K562 (cell line): ENCODE measurements at regions not wholly inside any gene's neighbourhood (a gene's known extent, or its start where the extent isn't known, plus 50 kb on each side); places are given as distances from the start of the nearest gene placed in this dataset.
A peak's percentile ranks its signal among the peaks of the same experiment; 100 is the strongest.

ENCODE experiments used
- BHLHE40 ChIP-seq: IDR thresholded peaks from 2 replicates; pipeline ENCODE4 v1.6.1; 2011; ENCODE audit warnings: low read length, improper control_type of control experiment
- CCAR2 ChIP-seq: fragments of 200-400 bp; formaldehyde crosslinking; IDR thresholded peaks from 2 replicates; pipeline ENCODE4 v1.6.1; 2017; ENCODE audit warnings: mild to moderate bottlenecking, low read depth, low read length
- CREB3L1 ChIP-seq: fragments of 450-650 bp; IDR thresholded peaks from 2 replicates; pipeline ENCODE4 v1.6.1; 2014; ENCODE audit warnings: low read depth, mild to moderate bottlenecking, moderate library complexity, borderline replicate concordance
- HBP1 ChIP-seq: fragments of 450-650 bp; formaldehyde crosslinking; IDR thresholded peaks from 2 replicates; pipeline ENCODE4 v1.4.0; 2022; ENCODE audit warnings: missing genetic modification characterization
- HMG20A ChIP-seq: fragments of 450-650 bp; formaldehyde crosslinking; conservative IDR thresholded peaks from 2 replicates; pipeline ENCODE4 v1.4.0; 2020; ENCODE audit warnings: mild to moderate bottlenecking, mixed read lengths
- JUND ChIP-seq, 2 experiments: IDR thresholded peaks; 2 replicates in 1 of 2; 3 replicates in 1 of 2; pipeline ENCODE4 v1.6.1; 2011; ENCODE audit warnings: borderline replicate concordance in 2 of 2, low read depth in 2 of 2, low read length in 2 of 2, improper control_type of control experiment in 1 of 2, missing biosample characterization in 1 of 2, missing genetic modification characterization in 1 of 2, missing genetic modification reagents in 1 of 2
- NCOA2 ChIP-seq, 2 experiments: fragments of 450-650 bp; IDR thresholded peaks; 2 replicates each; pipeline ENCODE4 v1.6.1; 2018; ENCODE audit warnings: mild to moderate bottlenecking in 2 of 2, moderate library complexity in 1 of 2; ENCODE audit not compliant: partially characterized antibody in 2 of 2
- NELFE ChIP-seq: IDR thresholded peaks from 2 replicates; pipeline ENCODE4 v1.6.1; 2011; ENCODE audit warnings: mild to moderate bottlenecking; ENCODE audit not compliant: insufficient read depth, insufficient read length
- NFE2 ChIP-seq: IDR thresholded peaks from 2 replicates; pipeline ENCODE4 v1.6.1; 2014; ENCODE audit warnings: antibody characterized with exemption, low read depth
- NFYB ChIP-seq: IDR thresholded peaks from 2 replicates; pipeline ENCODE4 v1.6.1; 2011; ENCODE audit warnings: mild to moderate bottlenecking, moderate library complexity; ENCODE audit not compliant: insufficient read length; ENCODE audit errors: extremely low read depth
- PYGO2 ChIP-seq: fragments of 450-650 bp; IDR thresholded peaks from 2 replicates; pipeline ENCODE4 v1.6.1; 2016; ENCODE audit warnings: mild to moderate bottlenecking, missing genetic modification characterization, moderate library complexity, missing compliant biosample characterization
- SRSF3 ChIP-seq: fragments of 200-400 bp; formaldehyde crosslinking; IDR thresholded peaks from 2 replicates; pipeline ENCODE4 v1.6.1; 2016; ENCODE audit warnings: mild to moderate bottlenecking, low read length, moderate library complexity; ENCODE audit not compliant: insufficient read depth
- THAP12 ChIP-seq: fragments of 250-450 bp; sonication (Bioruptor Pico); IDR thresholded peaks from 2 replicates; pipeline ENCODE4 v1.9.0; 2021; ENCODE audit warnings: mild to moderate bottlenecking, inconsistent platforms
- U2AF1 ChIP-seq: fragments of 200-400 bp; formaldehyde crosslinking; optimal IDR thresholded peaks from 2 replicates; pipeline ENCODE3; 2017; ENCODE audit warnings: mild to moderate bottlenecking, low read depth, low read length, moderate library complexity
- ZNF12 ChIP-seq: sonication (generic); formaldehyde crosslinking; IDR thresholded peaks from 2 replicates; pipeline ENCODE4 v1.4.0; 2020; ENCODE audit warnings: mild to moderate bottlenecking, missing genetic modification reagents
- ZNF277 ChIP-seq: fragments of 250-450 bp; sonication (Bioruptor Pico); IDR thresholded peaks from 2 replicates; pipeline ENCODE4 v1.8.0; 2022; ENCODE audit warnings: inconsistent platforms, mild to moderate bottlenecking, moderate library complexity, borderline replicate concordance
- ZNF280A ChIP-seq: fragments of 450-650 bp; IDR thresholded peaks from 2 replicates; pipeline ENCODE4 v1.6.1; 2018; ENCODE audit warnings: mild to moderate bottlenecking, low read depth; ENCODE audit not compliant: partially characterized antibody

GRCh38 chr1:869499-870244 lies 54.1 kb upstream of the SAMD11 start (continued):
- TF ChIP-seq ZNF277 (CRISPR knock-in tag) (no peak), PYGO2 (no peak), THAP12 (CRISPR knock-in tag) (no peak), HBP1 (CRISPR knock-in tag) (no peak), ZNF280A (no peak), CCAR2 (no peak), CREB3L1 (no peak), ZNF12 (no peak), U2AF1 (peak; percentile 68), SRSF3 (no peak), BHLHE40 (peak; percentile 41; the same call in 1 of the 2 replicates), NFYB (no peak), JUND (IDR thresholded peaks at IDR 0.05; ENCODE audit: borderline replicate concordance, low read depth, low read length) (peak; percentile 41; the same call in 1 of the 2 replicates), JUND (tag; IDR thresholded peaks at IDR 0.05; ENCODE audit: borderline replicate concordance, low read depth, low read length) (no peak; the same call in 2 of the 3 replicates), HMG20A (CRISPR knock-in tag) (no peak), NELFE (no peak), NFE2 (no peak), NCOA2 (IDR thresholded peaks at IDR 0.05; ENCODE audit: partially characterized antibody in 2 of 2) (no peak)
